ENCODE measurements at regions not wholly inside any gene's neighbourhood (a gene's known extent, or its start where the extent isn't known, plus 50 kb on each side); places are given as distances from the start of the nearest gene placed in this dataset.

DNA sequence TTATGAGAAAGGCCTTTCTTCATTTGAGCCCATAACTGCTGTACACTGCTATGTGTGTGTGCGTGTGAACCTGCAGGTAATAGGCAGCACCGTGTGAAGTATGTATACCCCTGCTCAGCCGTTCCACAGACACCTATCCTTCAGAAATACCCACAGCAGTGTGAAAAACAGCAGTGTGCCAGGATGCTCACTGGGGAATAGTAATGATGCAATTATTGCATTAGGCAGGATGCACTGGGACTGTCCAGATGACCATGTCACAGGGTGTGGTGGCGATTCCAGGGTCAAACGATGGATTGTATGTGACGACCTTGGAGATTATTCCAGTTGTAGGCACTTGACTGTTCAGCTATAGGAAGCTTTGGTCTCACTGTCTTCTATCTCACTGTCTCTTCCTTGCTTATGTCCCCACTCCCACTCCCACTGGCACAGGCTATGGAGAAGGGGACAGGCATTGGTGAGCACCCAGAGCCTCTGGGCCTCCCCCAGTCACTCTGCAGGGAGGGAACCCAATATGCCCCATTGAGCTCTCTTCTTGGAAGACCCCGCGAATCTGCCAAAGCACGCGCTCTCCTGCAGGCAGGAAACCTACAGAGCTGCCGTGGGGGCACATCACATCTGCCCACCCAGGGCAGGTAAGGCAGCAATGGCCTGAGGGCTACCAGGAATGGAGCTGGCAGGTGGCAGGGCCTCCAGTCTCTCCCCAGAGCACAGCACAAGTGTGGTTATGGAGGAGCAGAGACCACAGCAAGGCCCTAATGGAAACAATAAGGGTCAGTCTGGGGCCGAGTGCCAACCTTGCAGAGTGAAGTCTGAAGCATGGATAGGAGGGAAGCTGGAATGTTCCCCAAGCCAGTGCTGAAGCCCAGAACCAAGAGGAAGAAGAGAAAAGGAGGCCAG, 518.9 kb upstream of the RAB6C start:
- ChIA-PET POLR2A (no interaction called here), CTCF (no interaction called here)
- Histone ChIP-seq H3K79me2 (ENCODE audit: insufficient read depth) (no peaks in the 10 kb centered on the region), H3K36me3 (replicated peaks in 1 of 2; ENCODE audit: control insufficient read depth in 1 of 2, insufficient read depth in 2 of 2, low read length in 1 of 2) (no peaks in the 10 kb centered on the region), H3K9me2 (no peaks in the 10 kb centered on the region), H3F3A (replicated peaks; ENCODE audit: insufficient read depth) (no peaks in the 10 kb centered on the region), H2AFZ (ENCODE audit: low read depth) (no peak overlapping the region), H3K4me2 (no peak overlapping the region), H3K4me3 (ENCODE audit: low read depth in 2 of 2, low read length in 1 of 2) (no peak overlapping the region), H3K9me3 (no peaks in the 10 kb centered on the region), H3K27ac (ENCODE audit: low read depth in 2 of 2, low read length in 1 of 2) (no peak overlapping the region), H3K4me1 (ENCODE audit: control insufficient read depth in 1 of 2, insufficient read depth in 2 of 2, low read depth in 1 of 2, low read length in 1 of 2) (no peaks in the 10 kb centered on the region), H4K20me1 (ENCODE audit: insufficient read depth) (no peaks in the 10 kb centered on the region), H3K9ac (no peak overlapping the region), H3K27me3 (ENCODE audit: insufficient read depth) (no peaks in the 10 kb centered on the region)
- no peak for DNase-seq
- TF ChIP-seq FOSL2 (IDR thresholded peaks at IDR 0.05; ENCODE audit: borderline replicate concordance, low read depth) (no peak), EZH2phosphoT487 (IDR thresholded peaks at IDR 0.05; ENCODE audit: borderline replicate concordance, low read depth) (no peak), EP300 (IDR thresholded peaks at IDR 0.05; ENCODE audit: borderline replicate concordance in 1 of 2, low read depth in 1 of 2, low read length in 1 of 2) (no peak), JUND (IDR thresholded peaks at IDR 0.05) (no peak), NFIC (IDR thresholded peaks at IDR 0.05; ENCODE audit: borderline replicate concordance) (no peak), RCOR1 (IDR thresholded peaks at IDR 0.05; ENCODE audit: low read length) (no peak), GATA2 (CRISPR knock-in tag; IDR thresholded peaks at IDR 0.05) (no peak), RAD21 (IDR thresholded peaks at IDR 0.05; ENCODE audit: low read length) (no peak), MEF2A (IDR thresholded peaks at IDR 0.05; ENCODE audit: borderline replicate concordance, low read depth) (no peak), YY1 (IDR thresholded peaks at IDR 0.05; ENCODE audit: low read depth) (no peak), TCF12 (IDR thresholded peaks at IDR 0.05) (no peak), SIN3A (IDR thresholded peaks at IDR 0.05; ENCODE audit: borderline replicate concordance, low read depth, low read length) (no peak)
- TF ChIP-seq, protein P1, sequence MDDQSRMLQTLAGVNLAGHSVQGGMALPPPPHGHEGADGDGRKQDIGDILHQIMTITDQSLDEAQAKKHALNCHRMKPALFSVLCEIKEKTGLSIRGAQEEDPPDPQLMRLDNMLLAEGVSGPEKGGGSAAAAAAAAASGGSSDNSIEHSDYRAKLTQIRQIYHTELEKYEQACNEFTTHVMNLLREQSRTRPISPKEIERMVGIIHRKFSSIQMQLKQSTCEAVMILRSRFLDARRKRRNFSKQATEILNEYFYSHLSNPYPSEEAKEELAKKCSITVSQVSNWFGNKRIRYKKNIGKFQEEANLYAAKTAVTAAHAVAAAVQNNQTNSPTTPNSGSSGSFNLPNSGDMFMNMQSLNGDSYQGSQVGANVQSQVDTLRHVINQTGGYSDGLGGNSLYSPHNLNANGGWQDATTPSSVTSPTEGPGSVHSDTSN (IDR thresholded peaks at IDR 0.05) = no peak
- TF ChIP-seq, protein P2, sequence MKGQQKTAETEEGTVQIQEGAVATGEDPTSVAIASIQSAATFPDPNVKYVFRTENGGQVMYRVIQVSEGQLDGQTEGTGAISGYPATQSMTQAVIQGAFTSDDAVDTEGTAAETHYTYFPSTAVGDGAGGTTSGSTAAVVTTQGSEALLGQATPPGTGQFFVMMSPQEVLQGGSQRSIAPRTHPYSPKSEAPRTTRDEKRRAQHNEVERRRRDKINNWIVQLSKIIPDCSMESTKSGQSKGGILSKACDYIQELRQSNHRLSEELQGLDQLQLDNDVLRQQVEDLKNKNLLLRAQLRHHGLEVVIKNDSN (IDR thresholded peaks at IDR 0.05; ENCODE audit: borderline replicate concordance, low read depth) = no peak
- TF ChIP-seq, protein P3, sequence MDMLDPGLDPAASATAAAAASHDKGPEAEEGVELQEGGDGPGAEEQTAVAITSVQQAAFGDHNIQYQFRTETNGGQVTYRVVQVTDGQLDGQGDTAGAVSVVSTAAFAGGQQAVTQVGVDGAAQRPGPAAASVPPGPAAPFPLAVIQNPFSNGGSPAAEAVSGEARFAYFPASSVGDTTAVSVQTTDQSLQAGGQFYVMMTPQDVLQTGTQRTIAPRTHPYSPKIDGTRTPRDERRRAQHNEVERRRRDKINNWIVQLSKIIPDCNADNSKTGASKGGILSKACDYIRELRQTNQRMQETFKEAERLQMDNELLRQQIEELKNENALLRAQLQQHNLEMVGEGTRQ (IDR thresholded peaks at IDR 0.05; ENCODE audit: borderline replicate concordance, low read depth, low read length) = no peak
- TF ChIP-seq, protein P4, sequence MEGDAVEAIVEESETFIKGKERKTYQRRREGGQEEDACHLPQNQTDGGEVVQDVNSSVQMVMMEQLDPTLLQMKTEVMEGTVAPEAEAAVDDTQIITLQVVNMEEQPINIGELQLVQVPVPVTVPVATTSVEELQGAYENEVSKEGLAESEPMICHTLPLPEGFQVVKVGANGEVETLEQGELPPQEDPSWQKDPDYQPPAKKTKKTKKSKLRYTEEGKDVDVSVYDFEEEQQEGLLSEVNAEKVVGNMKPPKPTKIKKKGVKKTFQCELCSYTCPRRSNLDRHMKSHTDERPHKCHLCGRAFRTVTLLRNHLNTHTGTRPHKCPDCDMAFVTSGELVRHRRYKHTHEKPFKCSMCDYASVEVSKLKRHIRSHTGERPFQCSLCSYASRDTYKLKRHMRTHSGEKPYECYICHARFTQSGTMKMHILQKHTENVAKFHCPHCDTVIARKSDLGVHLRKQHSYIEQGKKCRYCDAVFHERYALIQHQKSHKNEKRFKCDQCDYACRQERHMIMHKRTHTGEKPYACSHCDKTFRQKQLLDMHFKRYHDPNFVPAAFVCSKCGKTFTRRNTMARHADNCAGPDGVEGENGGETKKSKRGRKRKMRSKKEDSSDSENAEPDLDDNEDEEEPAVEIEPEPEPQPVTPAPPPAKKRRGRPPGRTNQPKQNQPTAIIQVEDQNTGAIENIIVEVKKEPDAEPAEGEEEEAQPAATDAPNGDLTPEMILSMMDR (IDR thresholded peaks at IDR 0.05) = no peak
- 26% methylated on average over 12 of the region's 12 CpGs for WGBS (ENCODE audit: low lambda C conversion rate)

All from SK-N-SH (cell line).